K562 (cell line): ENCODE measurements at regions not wholly inside any gene's neighbourhood (a gene's known extent, or its start where the extent isn't known, plus 50 kb on each side); places are given as distances from the start of the nearest gene placed in this dataset.
A peak's percentile ranks its signal among the peaks of the same experiment; 100 is the strongest.

Source experiments
- CREM ChIP-seq: IDR thresholded peaks from 2 replicates; pipeline ENCODE4 v1.6.1; 2014; ENCODE audit warnings: antibody characterized with exemption, low read depth
- ETV5 ChIP-seq: sonication (generic); formaldehyde crosslinking; IDR thresholded peaks from 2 replicates; pipeline ENCODE4 v1.4.0; 2020; ENCODE audit warnings: low read depth, mild to moderate bottlenecking, missing genetic modification reagents
- FOSL1 ChIP-seq: fragments of 200-800 bp; sonication (Bioruptor generic); conservative IDR thresholded peaks from 2 replicates; pipeline ENCODE4 v1.6.1; 2016; ENCODE audit warnings: missing genetic modification characterization, missing compliant biosample characterization
- MTA3 ChIP-seq: fragments of 450-650 bp; formaldehyde crosslinking; IDR thresholded peaks from 2 replicates; pipeline ENCODE4 v1.6.1; 2017; ENCODE audit warnings: mild to moderate bottlenecking, borderline replicate concordance
- POLR2H ChIP-seq: IDR thresholded peaks from 2 replicates; pipeline ENCODE4 v1.6.1; 2016; ENCODE audit warnings: missing genetic modification characterization, low read depth, mild to moderate bottlenecking, control low read depth, missing compliant biosample characterization, moderate library complexity
- SNRNP70 ChIP-seq: fragments of 200-400 bp; formaldehyde crosslinking; optimal IDR thresholded peaks from 2 replicates; pipeline ENCODE3; 2017; ENCODE audit warnings: low read depth, low read length
- SPI1 ChIP-seq: IDR thresholded peaks from 2 replicates; pipeline ENCODE4 v1.6.1; 2011; ENCODE audit warnings: low read depth, low read length, control low read depth, borderline replicate concordance
- ZBTB1 ChIP-seq: sonication (generic); formaldehyde crosslinking; IDR thresholded peaks from 2 replicates; pipeline ENCODE4 v1.8.1; 2023; ENCODE audit warnings: missing genetic modification reagents, low read depth, mild to moderate bottlenecking, borderline replicate concordance
- ZBTB43 ChIP-seq: sonication (generic); formaldehyde crosslinking; IDR thresholded peaks from 2 replicates; pipeline ENCODE4 v1.8.0; 2023; ENCODE audit warnings: mild to moderate bottlenecking, missing genetic modification reagents
- ZNF184 ChIP-seq: sonication (generic); formaldehyde crosslinking; IDR thresholded peaks from 2 replicates; pipeline ENCODE4 v1.5.0; 2020; ENCODE audit warnings: missing genetic modification reagents
- ZNF212 ChIP-seq: fragments of 450-650 bp; formaldehyde crosslinking; IDR thresholded peaks from 2 replicates; pipeline ENCODE4 v1.4.0; 2020; ENCODE audit warnings: mild to moderate bottlenecking
- ZZZ3 ChIP-seq: fragments of 450-650 bp; IDR thresholded peaks from 2 replicates; pipeline ENCODE4 v1.6.1; 2016; ENCODE audit warnings: antibody characterized with exemption, mild to moderate bottlenecking, moderate library complexity
- TF ChIP-seq, protein P1 (sequence below): fragments of 450-650 bp; formaldehyde crosslinking; conservative IDR thresholded peaks from 2 replicates; pipeline ENCODE4 v1.4.0; 2022; ENCODE audit warnings: mild to moderate bottlenecking, missing genetic modification characterization

- TF ChIP-seq POLR2H (tag) (peak; percentile 76), ZBTB1 (no peak), SPI1 (peak; percentile 58; the same call in 1 of the 2 replicates), ZNF212 (CRISPR knock-in tag) (no peak), FOSL1 (tag) (peak; percentile 82), ETV5 (CRISPR knock-in tag) (peak; percentile 54; the same call in 1 of the 2 replicates), ZBTB43 (CRISPR knock-in tag) (no peak), ZNF184 (no peak), MTA3 (no peak), CREM (0 out of 2 replicates have a peak, but pooled peaks have one; percentile 14), ZZZ3 (no peak), SNRNP70 (no peak)
- TF ChIP-seq, protein P1, sequence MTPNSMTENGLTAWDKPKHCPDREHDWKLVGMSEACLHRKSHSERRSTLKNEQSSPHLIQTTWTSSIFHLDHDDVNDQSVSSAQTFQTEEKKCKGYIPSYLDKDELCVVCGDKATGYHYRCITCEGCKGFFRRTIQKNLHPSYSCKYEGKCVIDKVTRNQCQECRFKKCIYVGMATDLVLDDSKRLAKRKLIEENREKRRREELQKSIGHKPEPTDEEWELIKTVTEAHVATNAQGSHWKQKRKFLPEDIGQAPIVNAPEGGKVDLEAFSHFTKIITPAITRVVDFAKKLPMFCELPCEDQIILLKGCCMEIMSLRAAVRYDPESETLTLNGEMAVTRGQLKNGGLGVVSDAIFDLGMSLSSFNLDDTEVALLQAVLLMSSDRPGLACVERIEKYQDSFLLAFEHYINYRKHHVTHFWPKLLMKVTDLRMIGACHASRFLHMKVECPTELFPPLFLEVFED (CRISPR knock-in tag) = no peak
Observed at GRCh38 chr21:38965910-38966504, 160.3 kb downstream of the ETS2 start (continued).
